ENCODE measurements at regions not wholly inside any gene's neighbourhood (a gene's known extent, or its start where the extent isn't known, plus 50 kb on each side); places are given as distances from the start of the nearest gene placed in this dataset.

DNA sequence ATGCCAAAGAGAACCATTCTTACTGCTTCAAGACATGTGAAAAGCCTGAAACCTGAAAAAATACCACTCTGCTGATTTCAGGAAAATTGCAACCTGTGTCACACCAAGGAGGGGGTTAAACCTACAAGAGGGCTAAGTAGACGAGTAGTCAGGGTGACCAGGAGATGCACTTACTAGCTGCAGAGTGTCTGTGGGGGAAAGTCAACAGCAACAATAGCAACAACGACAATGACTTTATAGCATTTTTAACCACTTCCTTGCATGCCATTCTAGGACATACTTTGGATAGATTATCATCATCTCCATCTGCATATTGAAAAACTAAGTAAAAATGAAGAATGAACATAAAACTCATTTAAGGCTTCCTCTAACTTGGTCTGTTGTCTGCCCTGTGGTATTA lies 902.7 kb downstream of the BCL11B start:
- no peak for DNase-seq (ENCODE audit: low spot score)
- in situ Hi-C loops (cut with MboI; ENCODE audit: low sequenced_read_pairs, unreplicated experiment): no loop called here
- TF ChIP-seq, protein P1, sequence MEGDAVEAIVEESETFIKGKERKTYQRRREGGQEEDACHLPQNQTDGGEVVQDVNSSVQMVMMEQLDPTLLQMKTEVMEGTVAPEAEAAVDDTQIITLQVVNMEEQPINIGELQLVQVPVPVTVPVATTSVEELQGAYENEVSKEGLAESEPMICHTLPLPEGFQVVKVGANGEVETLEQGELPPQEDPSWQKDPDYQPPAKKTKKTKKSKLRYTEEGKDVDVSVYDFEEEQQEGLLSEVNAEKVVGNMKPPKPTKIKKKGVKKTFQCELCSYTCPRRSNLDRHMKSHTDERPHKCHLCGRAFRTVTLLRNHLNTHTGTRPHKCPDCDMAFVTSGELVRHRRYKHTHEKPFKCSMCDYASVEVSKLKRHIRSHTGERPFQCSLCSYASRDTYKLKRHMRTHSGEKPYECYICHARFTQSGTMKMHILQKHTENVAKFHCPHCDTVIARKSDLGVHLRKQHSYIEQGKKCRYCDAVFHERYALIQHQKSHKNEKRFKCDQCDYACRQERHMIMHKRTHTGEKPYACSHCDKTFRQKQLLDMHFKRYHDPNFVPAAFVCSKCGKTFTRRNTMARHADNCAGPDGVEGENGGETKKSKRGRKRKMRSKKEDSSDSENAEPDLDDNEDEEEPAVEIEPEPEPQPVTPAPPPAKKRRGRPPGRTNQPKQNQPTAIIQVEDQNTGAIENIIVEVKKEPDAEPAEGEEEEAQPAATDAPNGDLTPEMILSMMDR (IDR thresholded peaks at IDR 0.05; ENCODE audit: borderline replicate concordance, control extremely low read depth, extremely low read depth, insufficient read depth, missing control alignments): no peak

DNA sequence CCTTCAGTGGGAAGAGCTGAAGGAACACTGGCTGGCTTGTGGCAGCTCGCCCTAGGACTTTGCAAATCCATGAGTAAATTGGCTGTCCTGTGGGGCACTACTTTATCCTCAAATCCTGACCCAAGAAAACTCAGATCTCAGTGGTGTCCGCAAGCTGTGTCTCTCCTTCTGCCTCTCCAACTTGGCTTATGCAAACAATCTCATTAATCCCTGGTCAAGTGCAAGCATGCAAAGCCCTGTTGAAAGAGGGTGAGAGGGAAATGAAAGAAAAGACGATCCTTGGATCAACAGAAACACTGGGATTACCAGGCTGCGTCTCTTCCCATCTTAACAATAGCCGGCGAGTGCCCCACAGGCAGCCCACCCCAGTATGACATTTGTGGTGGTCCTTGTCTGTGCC lies 901.6 kb downstream of the BCL11B start:
- DNase-seq (ENCODE audit: low spot score): no peak
- TF ChIP-seq, protein P1 (IDR thresholded peaks at IDR 0.05; ENCODE audit: borderline replicate concordance, control extremely low read depth, extremely low read depth, insufficient read depth, missing control alignments): no peak
- in situ Hi-C loops (cut with MboI; ENCODE audit: low sequenced_read_pairs, unreplicated experiment): no loop called here

DNA sequence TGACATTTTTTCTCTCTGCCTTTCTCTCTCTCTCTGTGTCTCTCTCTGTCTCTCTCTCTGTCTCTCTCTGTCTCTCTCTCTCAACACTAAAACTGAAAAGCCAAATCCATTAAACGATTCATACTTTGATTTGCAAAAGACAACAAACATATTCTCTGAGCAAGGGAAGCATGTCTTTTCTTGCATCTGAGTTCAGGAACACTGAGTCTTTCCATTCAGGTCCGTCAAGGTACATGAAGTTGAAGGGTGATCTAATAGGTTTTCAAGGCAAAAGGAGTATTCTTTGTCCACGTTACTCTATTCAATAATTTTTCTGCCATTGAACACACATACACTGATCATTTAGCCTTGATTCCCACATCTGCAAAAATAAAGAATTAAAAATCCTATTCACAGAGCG lies 900.9 kb downstream of the BCL11B start:
- in situ Hi-C loops (cut with MboI; ENCODE audit: low sequenced_read_pairs, unreplicated experiment): no loop called here
- no peak for DNase-seq (ENCODE audit: low spot score)
- TF ChIP-seq, protein P1 (IDR thresholded peaks at IDR 0.05; ENCODE audit: borderline replicate concordance, control extremely low read depth, extremely low read depth, insufficient read depth, missing control alignments): no peak

DNA sequence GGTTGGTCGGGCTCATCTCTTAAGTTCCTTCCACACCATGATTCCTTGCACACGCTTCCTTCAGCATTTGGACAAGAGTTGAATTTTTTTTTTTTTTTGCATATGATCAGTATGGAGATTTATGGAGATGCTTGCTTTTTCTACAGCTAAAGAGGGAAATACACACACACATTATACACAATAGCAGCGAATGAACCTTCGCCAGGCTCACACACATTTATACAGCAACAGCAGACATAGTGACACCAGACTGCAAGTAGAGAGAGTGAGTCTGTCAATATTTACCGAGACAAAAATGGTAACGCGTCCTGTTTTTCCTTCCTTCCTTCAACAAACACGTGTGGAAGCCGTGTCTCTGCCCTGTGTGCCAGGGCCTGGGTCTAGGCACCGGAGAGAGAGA lies 897.9 kb downstream of the BCL11B start:
- DNase-seq (ENCODE audit: low spot score): no peak
- TF ChIP-seq, protein P1 (IDR thresholded peaks at IDR 0.05; ENCODE audit: borderline replicate concordance, control extremely low read depth, extremely low read depth, insufficient read depth, missing control alignments): no peak
- in situ Hi-C loops (cut with MboI; ENCODE audit: low sequenced_read_pairs, unreplicated experiment): no loop called here

DNA sequence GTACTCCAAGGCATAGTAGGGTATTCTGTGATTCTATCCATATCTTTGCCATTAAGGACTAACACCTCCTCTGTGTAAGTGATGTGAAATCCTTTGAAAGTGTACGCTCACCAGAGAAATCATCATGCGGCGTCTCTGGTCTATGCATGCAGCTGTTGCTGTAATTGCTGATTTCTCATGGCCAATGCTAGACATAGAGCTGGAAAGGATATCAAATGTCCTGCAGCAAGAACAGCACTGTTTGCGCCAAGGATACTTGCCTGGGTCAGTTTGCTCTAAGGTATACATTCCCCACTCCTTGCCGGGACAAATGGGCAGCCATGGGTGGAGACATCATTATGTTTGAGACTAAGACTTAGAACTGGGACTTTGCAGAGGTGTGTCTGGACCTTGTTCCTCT lies 896.4 kb downstream of the BCL11B start:
- in situ Hi-C loops (cut with MboI; ENCODE audit: low sequenced_read_pairs, unreplicated experiment): no loop called here
- DNase-seq (ENCODE audit: low spot score): no peak
- TF ChIP-seq, protein P1 (IDR thresholded peaks at IDR 0.05; ENCODE audit: borderline replicate concordance, control extremely low read depth, extremely low read depth, insufficient read depth, missing control alignments): no peak

DNA sequence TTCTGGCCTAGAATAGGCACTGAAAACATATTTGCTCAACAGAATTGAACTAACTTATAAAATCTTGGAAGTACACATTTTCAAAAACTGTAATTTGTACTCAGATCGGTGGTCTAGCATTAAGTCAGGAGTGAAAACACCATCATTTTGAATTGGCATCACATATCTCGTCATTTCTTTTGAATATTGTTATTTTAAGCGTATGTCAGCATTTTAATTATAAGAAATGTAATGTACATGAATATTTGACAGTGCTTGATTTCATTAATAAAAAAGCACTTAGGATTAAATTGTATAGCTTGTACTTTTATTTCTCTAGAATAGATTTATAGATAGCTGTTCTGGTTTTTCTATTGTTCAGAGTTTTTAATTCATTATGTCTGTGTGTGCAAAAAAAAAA lies 892.2 kb downstream of the BCL11B start:
- TF ChIP-seq, protein P1 (IDR thresholded peaks at IDR 0.05; ENCODE audit: borderline replicate concordance, control extremely low read depth, extremely low read depth, insufficient read depth, missing control alignments): no peak
- in situ Hi-C loops (cut with MboI; ENCODE audit: low sequenced_read_pairs, unreplicated experiment): no loop called here
- DNase-seq (ENCODE audit: low spot score): no peak

DNA sequence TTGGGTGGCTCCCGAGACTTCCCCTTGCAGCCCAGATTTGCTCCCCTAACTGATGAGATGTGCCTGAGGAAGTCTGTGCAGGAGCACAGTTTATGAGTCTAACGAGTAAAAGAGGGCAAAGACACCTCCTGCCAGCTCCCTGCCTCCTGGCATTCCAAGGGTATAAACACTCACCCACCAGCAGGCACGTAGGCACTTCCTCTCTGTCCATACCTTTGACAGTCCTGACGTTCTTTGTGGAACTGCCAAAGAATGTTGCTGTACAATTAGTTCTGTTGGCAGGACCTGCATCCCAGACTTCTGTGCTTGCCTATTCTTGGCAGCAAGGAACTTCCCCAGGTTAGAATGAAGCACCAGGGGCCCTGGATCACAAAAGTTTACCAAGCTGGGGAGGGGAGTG lies 889.3 kb downstream of the BCL11B start:
- in situ Hi-C loops (cut with MboI; ENCODE audit: low sequenced_read_pairs, unreplicated experiment): no loop called here
- TF ChIP-seq, protein P1 (IDR thresholded peaks at IDR 0.05; ENCODE audit: borderline replicate concordance, control extremely low read depth, extremely low read depth, insufficient read depth, missing control alignments): no peak
- DNase-seq (ENCODE audit: low spot score): no peak
